LoVo (cell line): ENCODE measurements at regions not wholly inside any gene's neighbourhood (a gene's known extent, or its start where the extent isn't known, plus 50 kb on each side); places are given as distances from the start of the nearest gene placed in this dataset.
A peak's percentile ranks its signal among the peaks of the same experiment; 100 is the strongest.

Experiments used
- DNase-seq: peaks from one replicate; pipeline ENCODE4 v3.0.0-alpha.2; 2016; ENCODE audit warnings: low spot score

DNA sequence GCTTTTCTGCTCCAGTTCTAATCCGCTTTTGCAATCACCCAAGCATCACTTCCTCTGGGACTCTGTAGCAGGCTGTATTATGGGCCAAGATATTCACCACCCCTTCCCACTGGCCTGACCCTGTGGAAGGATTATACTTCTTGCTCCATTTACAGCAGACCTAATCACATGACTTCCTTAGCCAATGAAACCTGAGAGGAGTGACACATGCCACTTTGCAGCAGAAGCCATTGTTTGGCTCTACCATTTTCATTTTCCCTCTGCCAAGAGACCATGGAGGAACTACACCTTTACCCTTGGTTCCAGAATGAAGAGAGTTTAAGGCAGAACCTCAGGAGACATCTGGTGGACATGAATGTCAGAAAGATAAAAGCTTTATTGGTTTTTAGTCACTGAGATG lies 134.9 kb upstream of the HSD17B12 start:
- no peak for DNase-seq

DNA sequence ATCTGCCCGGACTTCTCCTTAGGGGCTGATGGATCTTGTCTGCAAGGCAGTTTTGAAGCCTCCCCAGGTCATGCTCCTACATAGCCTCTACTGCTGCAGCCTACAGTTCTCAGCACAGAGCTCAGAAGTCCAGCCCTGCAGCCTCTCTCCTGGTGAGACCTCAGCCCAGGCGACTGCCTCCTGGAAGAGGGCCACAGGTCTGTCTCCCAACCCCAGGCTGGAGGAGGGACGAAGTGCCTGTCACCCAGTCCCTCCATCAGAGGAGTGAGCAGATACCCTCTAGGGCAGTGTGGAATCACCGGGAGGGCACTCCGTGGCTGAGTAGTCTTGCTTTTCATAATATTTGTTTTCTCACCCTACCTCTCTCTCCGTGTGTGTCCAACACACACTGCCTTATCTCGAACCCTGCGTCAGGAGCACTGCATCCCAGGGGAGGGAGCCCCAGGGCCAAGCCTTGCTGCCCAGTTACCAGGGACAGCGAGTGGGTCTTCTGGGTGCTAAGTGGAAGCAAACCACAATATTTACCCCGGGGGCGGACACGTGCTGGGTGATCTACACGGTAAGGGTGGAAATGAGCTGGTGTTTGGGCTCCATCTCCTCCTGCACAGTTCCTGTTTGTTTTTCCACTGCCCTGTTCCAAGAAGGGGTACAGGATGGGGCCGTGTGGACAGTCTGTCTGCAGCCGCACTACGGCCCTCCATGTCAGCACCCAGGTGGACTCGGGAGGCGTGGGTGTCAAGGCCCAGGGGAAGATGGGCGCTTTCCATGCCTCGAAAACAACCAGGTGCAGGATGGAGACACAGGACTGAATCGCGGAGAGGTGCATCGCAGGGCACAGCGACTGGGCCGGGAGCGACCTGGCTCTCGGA lies 133.7 kb upstream of the HSD17B12 start:
- no peak for DNase-seq

DNA sequence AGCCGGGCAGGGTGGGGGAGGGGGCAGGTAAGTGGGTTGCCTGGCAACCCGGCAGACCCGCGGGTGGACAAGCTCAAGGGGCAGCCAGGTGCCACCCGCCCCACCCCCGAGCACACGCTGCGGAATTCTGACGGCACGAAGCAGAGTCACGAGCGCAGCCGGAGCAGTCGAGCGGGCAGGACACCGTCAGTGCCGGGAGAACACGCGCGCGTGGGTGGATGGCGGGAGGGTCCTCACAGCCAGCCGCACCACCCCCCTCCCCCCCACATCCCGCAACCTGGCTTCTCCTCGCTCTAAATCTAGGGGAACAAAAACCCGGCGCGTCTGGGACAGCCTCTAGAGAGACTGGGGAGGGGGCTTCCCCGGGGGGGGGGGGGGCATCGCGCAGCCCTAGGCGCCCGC lies 133.1 kb upstream of the HSD17B12 start:
- no peak for DNase-seq

DNA sequence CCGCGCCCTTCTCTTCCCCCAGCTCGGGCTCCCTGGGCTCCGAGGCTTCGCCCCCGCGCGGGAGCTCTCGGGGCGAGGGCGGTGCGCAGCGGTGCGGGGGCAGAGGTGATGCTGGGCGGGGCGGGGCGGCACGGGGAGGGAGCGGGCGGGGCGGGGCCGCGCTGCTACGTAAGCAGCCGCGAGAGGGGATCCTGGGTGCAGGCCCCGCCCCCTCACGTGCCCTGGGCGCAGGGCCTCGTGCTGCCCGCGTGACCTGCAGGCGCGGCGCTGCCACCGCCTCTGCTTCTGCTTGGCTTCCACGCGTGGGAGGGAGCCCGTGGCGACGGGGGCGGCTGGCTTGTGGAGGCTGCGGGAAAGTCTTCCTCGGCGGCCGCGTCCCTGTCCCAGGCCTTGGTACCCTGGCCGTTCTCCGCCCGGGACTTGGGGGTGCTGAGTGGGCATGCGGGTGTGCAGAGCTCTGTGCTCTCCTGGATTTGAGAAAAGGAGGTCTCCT lies 132.6 kb upstream of the HSD17B12 start:
- no peak for DNase-seq

DNA sequence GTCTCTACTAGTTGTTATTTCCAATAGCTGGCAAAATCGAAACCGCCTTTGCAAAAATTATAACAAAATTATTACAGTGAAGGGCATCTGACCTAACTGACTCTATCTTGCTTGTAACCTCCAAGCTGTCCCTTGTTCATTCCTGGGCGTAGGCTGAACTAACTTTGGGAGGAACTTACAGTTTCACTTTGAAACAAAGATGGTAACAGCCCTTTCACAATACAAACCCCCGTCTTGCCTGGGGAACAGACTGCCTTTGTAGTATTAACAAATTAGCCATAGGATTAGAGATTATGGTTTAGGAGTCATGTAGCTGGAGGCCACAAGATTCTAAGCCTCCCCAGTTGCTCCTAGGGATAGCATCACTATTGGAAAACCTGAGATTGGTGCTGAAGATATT lies 131.6 kb upstream of the HSD17B12 start:
- DNase-seq = no peak

DNA sequence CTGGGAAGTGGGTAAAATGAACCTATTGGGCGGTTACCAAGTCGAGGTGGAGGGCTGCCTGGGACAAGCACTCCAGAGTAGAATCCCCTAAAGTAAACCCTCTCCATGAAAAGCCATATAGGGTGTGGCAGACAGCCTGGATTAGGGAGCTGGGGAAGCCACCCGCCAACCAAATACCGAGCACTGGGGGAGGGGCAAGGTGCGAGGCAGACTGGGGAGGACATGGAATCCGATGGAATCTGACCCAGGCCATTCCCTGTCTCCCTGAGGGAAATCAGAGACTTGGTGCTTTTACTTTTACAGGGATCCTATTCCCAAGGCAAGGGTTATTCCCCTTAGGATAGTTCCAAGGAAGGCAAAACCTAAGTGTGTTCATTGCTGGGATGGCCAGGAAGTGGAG lies 130.9 kb upstream of the HSD17B12 start:
- DNase-seq = no peak

DNA sequence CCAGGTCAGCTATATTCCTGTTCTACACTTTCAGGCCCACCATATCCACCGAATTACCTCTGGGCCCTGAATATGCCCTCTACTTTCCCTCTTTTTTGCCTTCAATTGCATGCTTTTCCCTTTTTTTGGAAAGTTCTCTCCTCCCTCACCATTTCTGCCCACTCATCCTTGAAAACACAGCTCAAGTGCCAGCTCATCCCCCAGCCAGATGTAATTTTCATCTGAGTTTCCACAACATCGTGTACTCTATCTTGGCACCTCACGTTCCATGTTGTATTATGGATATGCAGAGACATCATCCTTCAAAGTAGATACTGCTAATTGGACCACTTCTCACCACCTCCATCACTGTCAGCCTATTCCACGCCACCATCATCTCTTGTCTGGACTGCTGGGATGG lies 129.8 kb upstream of the HSD17B12 start:
- no peak for DNase-seq

DNA sequence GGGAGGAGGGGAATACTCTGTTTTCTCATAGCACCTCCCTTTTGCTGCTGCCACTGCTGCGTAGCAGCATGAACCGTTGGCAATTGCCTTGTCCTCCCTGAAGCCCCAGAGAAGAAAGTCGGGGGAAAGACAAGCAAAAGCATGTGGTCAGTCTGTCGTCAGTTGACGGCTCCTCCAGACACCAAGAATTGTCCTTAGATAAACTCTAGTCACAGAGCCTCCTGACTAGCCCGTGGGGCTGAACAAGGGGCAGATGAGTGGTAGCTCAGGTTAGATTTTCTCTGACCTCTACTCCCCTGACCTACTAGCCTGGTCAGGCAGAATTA lies 126.4 kb upstream of the HSD17B12 start:
- DNase-seq = no peak

DNA sequence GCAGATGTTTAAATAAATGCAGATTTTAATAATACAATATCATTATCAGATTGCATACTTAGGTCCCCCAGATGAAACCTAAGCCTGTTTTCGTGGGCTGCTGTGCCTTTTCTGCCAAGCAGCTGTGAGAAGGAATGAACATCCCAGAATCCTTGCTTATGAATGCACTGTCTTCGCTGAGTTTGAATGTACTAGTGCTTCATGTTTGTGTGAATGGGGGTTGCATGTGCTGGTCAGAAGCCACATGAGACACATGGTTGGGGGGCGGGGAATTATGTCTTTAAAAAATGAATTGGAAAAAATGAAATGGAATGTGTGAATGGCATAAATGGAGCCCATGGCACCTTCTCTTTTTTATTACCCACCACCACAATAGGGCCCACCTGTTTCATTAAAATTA lies 125.4 kb upstream of the HSD17B12 start:
- DNase-seq = no peak

DNA sequence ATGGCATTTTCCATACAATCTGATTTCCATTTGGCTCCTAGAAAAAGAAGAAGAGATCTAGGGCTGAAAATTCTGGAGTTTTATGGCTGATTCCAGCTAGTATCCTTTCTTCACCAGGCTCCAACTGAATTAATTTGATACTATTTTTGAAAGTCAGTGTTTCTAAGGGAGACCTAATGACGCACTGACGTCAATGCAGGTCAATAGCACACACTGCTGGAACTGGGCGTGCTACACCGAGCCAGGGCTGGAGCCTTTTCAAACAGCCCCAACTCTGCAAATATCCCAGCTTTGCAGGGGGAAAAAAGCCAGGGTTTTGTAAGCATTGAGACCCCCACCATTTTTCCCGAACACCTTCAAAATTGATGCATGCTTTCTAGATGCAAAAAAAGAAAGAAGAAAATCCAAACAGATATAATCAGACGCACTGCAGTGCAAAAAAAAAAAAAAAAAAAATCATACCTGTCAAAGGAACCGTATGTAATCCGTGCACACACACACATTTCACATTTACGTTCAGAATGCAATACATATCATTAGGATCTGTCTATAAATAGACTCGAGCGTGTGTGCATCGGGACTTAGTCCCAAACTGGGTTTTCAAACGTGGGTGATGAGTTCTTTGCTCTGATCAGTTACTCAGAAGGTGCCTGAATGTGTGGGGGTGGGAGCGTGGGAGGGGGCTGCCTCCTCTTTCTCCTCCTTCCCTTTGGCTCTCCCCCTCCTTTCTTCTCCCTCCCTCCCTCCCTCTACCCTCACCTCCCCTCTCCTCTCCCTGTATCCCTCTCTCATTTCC lies 124.5 kb upstream of the HSD17B12 start:
- no peak for DNase-seq

DNA sequence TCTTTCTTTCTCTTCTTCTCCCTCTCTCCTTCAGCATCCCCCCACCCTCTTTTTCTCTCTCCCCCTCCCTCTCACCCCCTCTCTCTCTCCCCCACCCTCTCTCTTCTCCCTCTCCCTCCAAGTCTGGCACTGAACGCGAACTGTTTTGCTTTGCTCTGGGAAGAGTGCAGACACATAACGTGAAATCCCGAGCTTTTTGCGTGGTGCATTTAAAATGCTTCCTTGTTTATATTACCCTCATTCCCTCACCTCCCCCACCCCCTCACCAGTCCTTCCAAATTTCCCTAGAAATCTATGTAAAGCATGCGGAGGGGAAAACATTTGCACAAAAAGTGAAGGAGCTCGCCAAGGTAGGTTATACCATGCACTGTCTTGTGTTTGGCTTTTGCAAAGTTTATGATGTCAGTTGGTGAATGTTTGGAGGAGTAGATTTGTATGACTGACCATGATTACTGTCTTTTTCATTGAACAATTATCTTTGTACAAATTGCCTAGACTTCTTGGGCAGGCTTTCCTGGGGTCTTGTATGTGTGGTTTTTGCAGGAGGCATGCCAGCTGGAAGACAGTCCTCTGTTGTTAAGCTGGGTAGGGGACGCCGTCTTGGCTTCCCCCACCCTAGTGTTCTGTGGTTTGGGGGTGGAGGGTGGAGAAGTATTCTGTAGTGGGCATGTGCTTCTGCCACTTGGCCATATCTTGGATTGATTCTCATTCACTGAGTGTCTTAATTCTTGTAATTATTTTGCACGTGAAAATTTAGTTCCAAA lies 123.7 kb upstream of the HSD17B12 start:
- DNase-seq = no peak

DNA sequence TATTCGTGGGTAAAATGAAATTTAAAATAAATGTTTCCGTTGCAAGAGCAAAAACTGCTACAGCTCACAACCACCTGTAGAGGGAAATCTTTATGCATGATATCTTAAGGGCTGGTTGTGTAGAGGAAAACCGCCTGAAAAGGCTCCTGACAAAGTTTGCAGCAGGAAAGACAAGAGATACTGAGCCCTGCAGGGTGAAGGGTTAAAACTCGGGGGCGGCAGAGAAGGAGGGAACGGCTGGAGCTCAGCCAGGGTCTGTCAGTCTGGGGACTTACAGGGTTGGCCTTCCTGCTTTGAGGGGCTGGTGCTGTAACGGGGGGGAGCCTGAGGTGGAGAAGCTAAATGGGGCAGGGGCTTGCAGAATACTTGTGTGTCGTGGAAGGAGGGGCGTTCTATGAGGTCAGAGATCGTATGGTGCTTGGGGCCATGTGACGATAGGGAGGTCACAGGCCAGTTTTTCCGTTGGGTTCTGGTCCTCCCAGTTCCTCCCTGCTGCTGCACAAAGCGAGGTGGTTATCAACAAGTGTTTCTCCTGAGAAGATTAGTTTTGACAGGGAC lies 122.9 kb upstream of the HSD17B12 start:
- DNase-seq = no peak

DNA sequence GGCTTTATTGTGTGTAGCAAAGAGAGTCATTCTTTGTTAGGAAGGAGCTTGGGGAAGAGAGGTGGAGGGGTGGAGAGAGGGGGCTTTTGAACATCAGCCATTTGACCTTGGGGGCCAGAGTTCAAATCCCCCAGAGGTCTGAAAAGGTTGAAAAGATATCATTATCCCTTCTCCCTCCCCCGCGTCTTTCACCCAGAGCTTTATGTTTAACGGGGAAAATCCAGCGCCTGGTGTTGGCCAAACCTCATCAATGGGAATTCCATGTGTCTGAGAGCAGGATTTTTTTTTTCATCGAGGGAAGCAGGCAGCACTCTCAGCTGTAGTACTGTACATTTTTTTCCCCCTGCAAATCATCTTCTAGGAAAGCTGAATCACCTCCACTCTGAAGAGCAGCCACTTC lies 122.4 kb upstream of the HSD17B12 start:
- DNase-seq = no peak

DNA sequence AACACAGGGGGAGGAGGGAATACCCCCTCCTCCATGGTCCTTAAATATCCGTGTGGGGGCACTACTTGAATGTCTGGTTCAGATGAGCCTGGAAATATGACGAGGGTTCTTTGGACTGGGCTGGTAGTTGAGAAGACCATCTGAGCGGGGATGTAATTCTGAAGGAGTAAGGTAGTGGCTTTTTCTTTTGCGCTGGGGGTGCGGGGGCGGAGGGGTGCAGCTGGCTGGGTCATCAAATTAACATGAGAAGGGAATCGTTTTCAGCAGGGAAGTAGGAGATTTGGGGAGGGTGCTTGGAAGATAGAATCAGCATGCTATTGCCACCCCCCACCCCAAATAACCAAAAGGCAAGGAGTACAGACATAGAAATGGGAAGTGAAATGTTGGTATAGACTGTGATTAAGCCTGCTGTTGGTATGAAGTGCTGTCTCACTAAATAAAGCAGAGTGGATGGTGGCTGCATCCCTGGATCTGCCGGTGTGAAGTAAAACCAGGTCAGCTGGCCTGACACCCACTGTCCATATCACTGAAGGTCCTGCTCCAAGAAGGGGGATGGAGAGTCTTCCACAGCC lies 121.9 kb upstream of the HSD17B12 start:
- no peak for DNase-seq

DNA sequence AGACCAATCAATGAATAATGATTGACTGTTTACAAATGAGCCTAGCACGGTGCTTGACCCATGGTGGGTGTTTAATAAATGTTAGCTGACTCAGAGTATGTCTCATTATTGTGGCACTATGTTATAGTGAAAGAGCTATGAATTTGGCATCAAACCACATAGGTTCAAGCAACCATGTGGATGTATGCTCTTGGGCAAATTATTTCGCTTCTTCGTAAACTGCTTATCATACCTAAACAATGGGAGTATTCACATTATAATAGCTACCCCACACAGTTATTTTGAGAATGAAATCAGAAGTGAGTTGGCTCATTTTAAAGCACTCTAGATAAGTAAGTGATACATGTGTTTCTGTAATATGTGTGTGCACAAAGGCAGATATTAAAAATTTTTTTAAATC lies 118.7 kb upstream of the HSD17B12 start:
- no peak for DNase-seq

DNA sequence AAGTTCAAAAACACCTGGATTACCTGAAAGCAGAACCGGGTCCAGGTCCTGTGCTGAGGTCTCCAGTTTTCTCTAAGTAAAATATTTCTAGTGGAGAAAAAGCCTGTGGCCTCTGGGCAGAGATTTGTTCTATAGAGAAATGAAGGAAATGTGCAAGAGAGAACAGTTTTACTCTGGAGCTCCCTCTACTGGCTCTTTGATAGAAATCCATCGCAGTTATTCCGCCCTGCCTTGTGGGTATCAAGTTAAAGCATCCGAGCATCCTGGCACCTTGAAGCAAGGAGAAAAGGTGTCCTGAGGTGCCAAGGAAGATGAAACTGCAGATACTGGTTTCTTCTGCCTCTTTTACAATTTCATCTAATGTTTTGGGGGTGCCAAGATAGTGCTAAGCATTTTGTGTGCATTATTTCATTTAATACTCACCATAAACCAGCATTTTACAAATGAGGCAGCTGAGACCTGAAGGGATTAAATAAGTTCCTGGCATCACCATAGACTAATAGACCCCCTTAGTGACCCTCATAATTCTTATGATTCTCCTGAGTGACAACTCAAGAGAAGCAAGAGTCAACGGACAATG lies 113.1 kb upstream of the HSD17B12 start:
- peak; percentile 60 for DNase-seq

DNA sequence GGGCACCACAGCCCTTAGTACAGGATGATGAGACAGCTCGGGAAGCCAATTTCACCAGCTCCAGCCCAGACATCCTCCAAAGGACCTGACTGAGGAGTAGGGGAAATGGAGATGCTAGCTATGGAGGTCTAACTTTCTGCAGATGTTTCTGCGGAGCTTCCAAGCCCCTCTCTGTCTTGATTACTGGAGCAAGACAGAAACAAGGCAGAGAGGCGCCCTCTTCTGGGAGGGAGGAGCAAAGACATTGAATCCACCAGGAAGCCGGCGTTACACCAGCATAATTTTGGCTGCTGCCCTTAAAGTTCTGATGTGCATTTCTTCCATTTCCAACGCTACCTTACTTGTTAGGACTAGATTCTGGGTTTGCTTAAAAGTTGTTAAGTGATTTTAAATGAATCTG lies 107.3 kb upstream of the HSD17B12 start:
- DNase-seq = peak; percentile 34

DNA sequence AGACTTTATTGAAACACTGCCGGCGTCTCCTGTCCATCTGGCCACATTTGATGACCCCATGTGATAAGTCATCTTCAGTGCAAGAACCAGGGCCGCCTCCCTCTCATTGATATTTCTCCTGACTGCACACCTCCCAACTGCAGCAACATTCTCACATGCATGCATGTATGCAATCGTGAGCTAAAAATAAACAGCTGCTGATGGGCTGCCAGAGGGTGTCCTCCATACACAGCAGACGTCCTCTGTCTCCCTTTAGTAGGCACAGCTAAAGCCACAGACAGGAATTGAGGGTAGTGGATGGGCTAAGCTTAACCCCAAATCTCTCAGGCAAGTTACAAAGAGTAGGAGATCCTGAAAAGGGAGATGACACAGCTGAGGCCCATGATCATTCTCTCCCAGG lies 106.7 kb upstream of the HSD17B12 start:
- no peak for DNase-seq

DNA sequence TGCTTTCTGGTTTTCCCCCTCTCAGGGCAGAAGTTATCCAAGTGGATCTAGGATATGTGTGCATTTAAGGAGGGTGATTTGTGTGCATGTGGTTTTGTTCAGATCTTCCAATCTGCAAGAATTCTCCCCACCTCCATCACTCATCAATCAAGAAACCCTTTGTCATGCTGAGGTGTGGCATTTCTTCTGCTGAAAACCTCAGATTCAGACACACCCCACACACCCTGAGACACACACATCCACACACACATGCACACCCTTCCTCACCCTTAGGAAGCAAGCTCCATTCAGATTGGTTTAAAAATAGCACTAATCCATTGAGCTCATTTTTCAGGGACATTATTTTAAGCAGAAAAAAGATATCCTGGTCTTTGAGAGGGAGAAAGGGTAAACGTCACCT lies 106.1 kb upstream of the HSD17B12 start:
- DNase-seq = no peak

DNA sequence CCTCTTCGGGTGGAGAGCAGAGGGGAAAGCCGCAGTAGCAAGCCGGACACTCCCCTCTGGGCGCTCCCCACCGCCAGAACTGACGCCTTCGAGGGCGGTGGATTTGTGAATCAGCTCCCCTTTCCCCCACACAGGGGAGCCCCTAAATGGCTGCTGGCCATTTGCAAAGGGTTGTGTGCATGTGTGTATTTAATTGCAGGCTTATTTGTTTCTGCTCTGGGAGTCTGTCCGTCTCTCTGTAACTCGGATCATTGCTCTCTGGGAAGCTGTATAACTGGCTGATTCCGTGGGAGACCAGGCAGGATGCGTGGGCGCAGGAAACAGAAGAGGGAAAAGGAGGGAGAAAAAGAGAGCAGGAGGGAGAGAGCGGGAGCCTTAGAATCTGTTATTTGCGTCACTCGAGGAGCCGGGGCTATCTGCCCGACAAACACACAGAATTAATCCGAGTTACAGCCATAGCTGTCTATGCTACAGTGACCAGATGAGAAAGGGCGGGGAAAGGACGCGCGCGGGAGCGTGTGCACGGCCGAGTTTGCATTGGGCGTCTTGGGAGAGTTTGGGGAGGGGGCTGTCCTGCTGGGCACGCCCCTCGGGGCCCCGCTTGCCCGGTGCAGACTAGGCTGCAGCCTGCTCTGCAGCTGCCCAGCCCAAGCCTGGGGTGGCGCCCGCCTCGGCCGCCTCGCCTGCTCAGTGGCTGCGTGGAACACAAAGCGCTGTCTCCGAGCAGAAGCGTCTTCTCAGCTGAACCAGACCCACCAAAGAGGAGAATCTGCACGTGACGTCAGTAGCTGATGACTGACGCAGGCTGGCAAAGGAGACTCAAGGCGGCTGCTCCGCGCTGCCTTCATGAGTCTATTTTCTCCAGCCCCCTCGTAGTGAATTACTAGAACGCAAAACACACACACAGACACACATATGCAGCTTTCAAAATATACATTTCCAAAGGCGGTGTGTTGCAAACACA lies 105.3 kb upstream of the HSD17B12 start:
- no peak for DNase-seq
